Ecto neural progenitor cell (in vitro differentiated cells): ENCODE measurements at regions not wholly inside any gene's neighbourhood (a gene's known extent, or its start where the extent isn't known, plus 50 kb on each side); places are given as distances from the start of the nearest gene placed in this dataset.
"Not testable (repeated sequence)": the region's sequence is repeated elsewhere in the genome, so short reads cannot be mapped to it uniquely, and the experiment has no call there.

Experiments used
- DNase-seq: peaks from one replicate; pipeline ENCODE4 v3.0.0-alpha.2; 2018; ENCODE audit warnings: low spot score

- DNase-seq = no peak
Observed at GRCh38 chr18:40152859-40153258, 1802.2 kb upstream of the PIK3C3 start.

GRCh38 chr18:40148960-40149359 is 1806.1 kb upstream of the PIK3C3 start:
- no peak for DNase-seq

GRCh38 chr18:40133253-40133652 is 1821.8 kb upstream of the PIK3C3 start:
- DNase-seq = no peak

- DNase-seq = not testable (repeated sequence)
Observed at GRCh38 chr18:40132438-40132837, 1822.6 kb upstream of the PIK3C3 start.

- no peak for DNase-seq
Observed at GRCh38 chr18:40124107-40124506, 1830.9 kb upstream of the PIK3C3 start.

- no peak for DNase-seq
Observed at GRCh38 chr18:40120796-40121391, 1834.1 kb upstream of the PIK3C3 start.

GRCh38 chr18:40120356-40120755 is 1834.7 kb upstream of the PIK3C3 start:
- DNase-seq = no peak

- DNase-seq = not testable (repeated sequence)
Observed at GRCh38 chr18:40119581-40119980, 1835.5 kb upstream of the PIK3C3 start.

- DNase-seq = no peak
Observed at GRCh38 chr18:40110455-40110854, 1844.6 kb upstream of the PIK3C3 start.

GRCh38 chr18:40109252-40110049 is 1845.6 kb upstream of the PIK3C3 start:
- DNase-seq = no peak

GRCh38 chr18:40108596-40108995 is 1846.4 kb upstream of the PIK3C3 start:
- no peak for DNase-seq

- no peak for DNase-seq
Observed at GRCh38 chr18:40102903-40103302, 1852.1 kb upstream of the PIK3C3 start.

- no peak for DNase-seq
Observed at GRCh38 chr18:40099641-40100040, 1855.4 kb upstream of the PIK3C3 start.

- no peak for DNase-seq
Observed at GRCh38 chr18:40096675-40097074, 1858.4 kb upstream of the PIK3C3 start.

- DNase-seq = no peak
Observed at GRCh38 chr18:40094441-40094840, 1860.6 kb upstream of the PIK3C3 start.

GRCh38 chr18:40088130-40088529 is 1866.9 kb upstream of the PIK3C3 start:
- no peak for DNase-seq

GRCh38 chr18:40079786-40080185 is 1875.2 kb upstream of the PIK3C3 start:
- no peak for DNase-seq

- DNase-seq = no peak
Observed at GRCh38 chr18:40075616-40076015, 1879.4 kb upstream of the PIK3C3 start.

GRCh38 chr18:40072761-40073160 is 1882.3 kb upstream of the PIK3C3 start:
- DNase-seq = no peak

- DNase-seq = no peak
Observed at GRCh38 chr18:40066368-40066767, 1888.7 kb upstream of the PIK3C3 start.

- DNase-seq = no peak
Observed at GRCh38 chr18:40063488-40063887, 1891.5 kb upstream of the PIK3C3 start.

- DNase-seq = no peak
Observed at GRCh38 chr18:40061086-40061485, 1893.9 kb upstream of the PIK3C3 start.

GRCh38 chr18:40060562-40060961 is 1894.5 kb upstream of the PIK3C3 start:
- no peak for DNase-seq
